ENCODE measurements at regions not wholly inside any gene's neighbourhood (a gene's known extent, or its start where the extent isn't known, plus 50 kb on each side); places are given as distances from the start of the nearest gene placed in this dataset.

GRCh38 chr2:142665241-142665640, 212.2 kb upstream of the KYNU start:
- WGBS, 2 experiments (ENCODE audit: extremely low coverage in 1 of 2, insufficient coverage in 1 of 2, insufficient read length in 1 of 2, insufficient replicate concordance in 2 of 2, low coverage in 1 of 2, low lambda C conversion rate in 2 of 2, missing lambda C conversion rate in 1 of 2): 96% methylated on average over 3 of the region's 3 CpGs; no CpG with 5 or more reads in 1 of the 2 experiments

More at GRCh38 chr2:142665241-142665640, 212.2 kb upstream of the KYNU start:
- no peaks in the 10 kb centered on the region for H4K20me1 ChIP-seq (replicated peaks in 1 of 2; ENCODE audit: control insufficient read depth in 1 of 2, insufficient read depth in 2 of 2, low read length in 2 of 2)
- no peak overlapping the region for H4K5ac ChIP-seq (ENCODE audit: insufficient read length, low read depth, low read length)
- H2AFZ ChIP-seq (ENCODE audit: low read length): no peak overlapping the region
- H3K36me3 ChIP-seq (ENCODE audit: control insufficient read depth in 2 of 4, insufficient read depth in 4 of 4, low read length in 3 of 4): no peaks in the 10 kb centered on the region
- H3K23me2 ChIP-seq (ENCODE audit: low read depth, low read length): no peaks in the 10 kb centered on the region
- H3K79me2 ChIP-seq (ENCODE audit: control insufficient read depth in 1 of 2, insufficient read depth in 2 of 2, low read length in 2 of 2): no peaks in the 10 kb centered on the region
- no peaks in the 10 kb centered on the region for H3K79me1 ChIP-seq (ENCODE audit: low read depth, low read length)
- no peak overlapping the region for H2BK120ac ChIP-seq (replicated peaks; ENCODE audit: low read depth, low read length)
- TF ChIP-seq SIX5 (IDR thresholded peaks at IDR 0.05; ENCODE audit: low read depth, low read length) (no peak), CTBP2 (IDR thresholded peaks at IDR 0.05; ENCODE audit: borderline replicate concordance, insufficient read depth, insufficient read length, low read length) (no peak), SP2 (IDR thresholded peaks at IDR 0.05; ENCODE audit: low read length) (no peak)
- TF ChIP-seq, protein P1, sequence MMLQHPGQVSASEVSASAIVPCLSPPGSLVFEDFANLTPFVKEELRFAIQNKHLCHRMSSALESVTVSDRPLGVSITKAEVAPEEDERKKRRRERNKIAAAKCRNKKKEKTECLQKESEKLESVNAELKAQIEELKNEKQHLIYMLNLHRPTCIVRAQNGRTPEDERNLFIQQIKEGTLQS (IDR thresholded peaks at IDR 0.05; ENCODE audit: insufficient read depth, low read depth, low read length): no peak
- H3K23ac ChIP-seq (ENCODE audit: insufficient read length): no peak overlapping the region
- H3K9ac ChIP-seq (replicated peaks in 1 of 4; ENCODE audit: extremely low read depth in 1 of 4, low read depth in 3 of 4, low read length in 3 of 4): no peak overlapping the region
- no peak overlapping the region for H2BK20ac ChIP-seq (ENCODE audit: low read length)
- H4K91ac ChIP-seq (replicated peaks; ENCODE audit: insufficient read length, low read length): no peak overlapping the region
- H3K56ac ChIP-seq (replicated peaks; ENCODE audit: insufficient read length, low read depth, low read length): no peak overlapping the region
- no peak overlapping the region for H3K14ac ChIP-seq (ENCODE audit: insufficient read length)
- no peak overlapping the region for H3K27ac ChIP-seq (ENCODE audit: low read depth, low read length)
- no peaks in the 10 kb centered on the region for H3K9me3 ChIP-seq (ENCODE audit: insufficient read depth in 2 of 2, low read depth in 1 of 2, low read length in 1 of 2)
- POLR2A ChIA-PET (ENCODE audit: partially characterized antibody): no interaction called here
- FAIRE-seq: no peak
- H3K4me2 ChIP-seq (ENCODE audit: insufficient read depth in 1 of 2, low read depth in 2 of 2, low read length in 2 of 2): no peak overlapping the region
- H3K4ac ChIP-seq (replicated peaks; ENCODE audit: insufficient read length, low read depth, low read length): no peak overlapping the region
- no peak overlapping the region for H4K8ac ChIP-seq (ENCODE audit: extremely low read depth, insufficient read depth, low read length)
- no peak for DNase-seq (ENCODE audit: low read depth in 1 of 2, low spot score in 2 of 2)
- no peak overlapping the region for H2BK5ac ChIP-seq (ENCODE audit: low read depth, low read length)
- CTCF ChIA-PET (ENCODE audit: partially characterized antibody): interaction anchor here (1.4 kb wide), 1 partner anchor 10 kb away, joined by 4 read pairs; no protein-coding TSS in a partner anchor
- H2BK12ac ChIP-seq (ENCODE audit: low read depth, low read length): no peak overlapping the region
- no peak overlapping the region for H2AK5ac ChIP-seq (ENCODE audit: low read depth, low read length)
- H3K27me3 ChIP-seq (replicated peaks in 1 of 4; ENCODE audit: control insufficient read depth in 3 of 4, extremely low read depth in 1 of 4, insufficient read depth in 3 of 4, low read length in 3 of 4): no peaks in the 10 kb centered on the region
- H2BK15ac ChIP-seq (ENCODE audit: low read length): no peak overlapping the region
- no peaks in the 10 kb centered on the region for H3K4me1 ChIP-seq (replicated peaks in 1 of 4; ENCODE audit: control insufficient read depth in 3 of 4, insufficient read depth in 4 of 4, low read length in 3 of 4)
- H3K4me3 ChIP-seq (ENCODE audit: extremely low read depth in 1 of 4, insufficient read depth in 2 of 4, low read depth in 3 of 4, low read length in 4 of 4): no peak overlapping the region
- no peak overlapping the region for H3K18ac ChIP-seq (ENCODE audit: extremely low read depth, low read length)

Data from H1 (cell line).